ENCODE measurements at regions not wholly inside any gene's neighbourhood (a gene's known extent, or its start where the extent isn't known, plus 50 kb on each side); places are given as distances from the start of the nearest gene placed in this dataset.
"Not testable (repeated sequence)": the region's sequence is repeated elsewhere in the genome, so short reads cannot be mapped to it uniquely, and the experiment has no call there.

GRCh38 chr2:106257830-106258229 is 63.7 kb upstream of the UXS1 start:
- no peak for DNase-seq (ENCODE audit: low read depth)

DNA sequence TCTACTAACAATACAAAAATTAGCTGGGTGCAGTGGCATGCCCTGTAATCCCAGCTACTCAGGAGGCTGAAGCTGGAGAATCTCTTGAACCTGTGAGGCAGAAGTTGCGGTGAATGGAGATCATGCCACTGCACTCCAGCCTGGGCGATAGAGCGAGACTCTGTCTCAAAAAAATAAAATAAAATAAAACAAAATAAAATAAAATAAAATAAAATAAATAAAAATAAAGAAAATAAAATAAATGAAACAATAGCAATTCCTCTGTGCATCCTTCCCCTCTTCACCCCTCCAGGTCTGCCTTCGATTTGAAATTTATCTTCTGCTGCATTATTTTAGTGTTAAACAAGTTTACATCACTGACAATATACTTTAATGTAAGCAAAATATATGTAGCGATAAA is 63.0 kb upstream of the UXS1 start:
- DNase-seq (ENCODE audit: low read depth): no peak

DNA sequence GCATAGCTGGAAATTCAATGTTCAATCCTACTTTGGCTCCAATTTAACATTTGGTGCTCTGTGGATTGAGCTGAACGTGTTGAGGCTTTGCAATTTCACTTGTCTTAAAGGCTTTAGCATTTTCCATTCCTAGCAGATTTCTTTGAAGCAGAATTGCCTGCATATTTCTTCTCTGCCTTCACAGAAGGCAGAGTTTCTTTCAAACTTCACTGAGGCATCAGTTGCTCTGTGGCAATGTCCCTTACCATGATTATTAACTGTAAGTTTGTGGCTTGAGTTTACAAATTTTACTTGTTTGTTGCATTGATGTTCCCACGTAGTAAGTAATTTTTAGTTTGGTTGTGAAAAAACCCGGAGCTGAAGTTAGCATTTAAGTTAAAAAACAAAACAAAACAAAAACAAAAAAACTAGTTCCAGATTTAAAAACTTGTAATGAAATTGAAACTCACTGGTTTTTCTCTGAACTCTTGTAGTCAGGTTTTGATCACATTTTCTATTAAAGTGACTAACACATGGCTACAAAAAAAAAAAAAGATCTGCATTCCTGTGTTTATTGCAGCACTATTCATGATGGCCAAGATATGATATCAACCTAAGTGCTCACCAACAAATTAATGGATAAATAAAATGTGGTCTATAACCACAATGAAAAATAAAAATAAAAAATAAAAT is 55.2 kb upstream of the UXS1 start:
- DNase-seq (ENCODE audit: low read depth): not testable (repeated sequence)

- DNase-seq (ENCODE audit: low read depth): not testable (repeated sequence)
Observed at GRCh38 chr2:106248548-106249151, 54.5 kb upstream of the UXS1 start.

All from GM04503 (cell line).